ENCODE measurements at regions not wholly inside any gene's neighbourhood (a gene's known extent, or its start where the extent isn't known, plus 50 kb on each side); places are given as distances from the start of the nearest gene placed in this dataset.

DNA sequence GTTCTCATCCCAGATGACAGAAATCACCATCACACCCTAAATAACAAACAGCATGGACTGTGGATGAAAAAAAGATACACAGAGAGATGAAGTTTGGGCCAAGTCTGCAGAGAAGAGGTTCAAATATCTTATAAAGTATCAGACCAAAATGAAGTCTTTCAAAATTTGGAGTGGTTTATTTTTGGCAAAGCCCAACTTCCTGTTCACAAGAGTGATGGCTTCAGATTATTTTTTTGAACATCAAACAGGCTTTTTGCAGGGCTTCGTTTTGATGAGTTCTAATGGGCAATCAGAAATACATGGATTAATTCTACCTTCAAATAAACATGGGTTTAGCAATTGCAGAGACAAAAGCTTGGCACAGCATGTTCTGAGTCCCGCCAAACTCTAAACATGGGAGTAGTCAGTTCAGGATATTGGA lies 378.2 kb upstream of the RPS23 start:
- no peak for DNase-seq
- Histone ChIP-seq H3K4me3 (ENCODE audit: low read depth, low read length) (no peak overlapping the region), H3K36me3 (replicated peaks) (no peaks in the 10 kb centered on the region), H3K27ac (no peak overlapping the region), H3K27me3 (replicated peaks) (no peaks in the 10 kb centered on the region)
- in situ Hi-C loops (cut with HindIII; ENCODE audit: low pct_ligation_motif_present, low sequenced_read_pairs) = no loop called here
- TF ChIP-seq, protein P1, sequence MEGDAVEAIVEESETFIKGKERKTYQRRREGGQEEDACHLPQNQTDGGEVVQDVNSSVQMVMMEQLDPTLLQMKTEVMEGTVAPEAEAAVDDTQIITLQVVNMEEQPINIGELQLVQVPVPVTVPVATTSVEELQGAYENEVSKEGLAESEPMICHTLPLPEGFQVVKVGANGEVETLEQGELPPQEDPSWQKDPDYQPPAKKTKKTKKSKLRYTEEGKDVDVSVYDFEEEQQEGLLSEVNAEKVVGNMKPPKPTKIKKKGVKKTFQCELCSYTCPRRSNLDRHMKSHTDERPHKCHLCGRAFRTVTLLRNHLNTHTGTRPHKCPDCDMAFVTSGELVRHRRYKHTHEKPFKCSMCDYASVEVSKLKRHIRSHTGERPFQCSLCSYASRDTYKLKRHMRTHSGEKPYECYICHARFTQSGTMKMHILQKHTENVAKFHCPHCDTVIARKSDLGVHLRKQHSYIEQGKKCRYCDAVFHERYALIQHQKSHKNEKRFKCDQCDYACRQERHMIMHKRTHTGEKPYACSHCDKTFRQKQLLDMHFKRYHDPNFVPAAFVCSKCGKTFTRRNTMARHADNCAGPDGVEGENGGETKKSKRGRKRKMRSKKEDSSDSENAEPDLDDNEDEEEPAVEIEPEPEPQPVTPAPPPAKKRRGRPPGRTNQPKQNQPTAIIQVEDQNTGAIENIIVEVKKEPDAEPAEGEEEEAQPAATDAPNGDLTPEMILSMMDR (IDR thresholded peaks at IDR 0.05; ENCODE audit: low read depth, low read length, missing control alignments) = no peak

DNA sequence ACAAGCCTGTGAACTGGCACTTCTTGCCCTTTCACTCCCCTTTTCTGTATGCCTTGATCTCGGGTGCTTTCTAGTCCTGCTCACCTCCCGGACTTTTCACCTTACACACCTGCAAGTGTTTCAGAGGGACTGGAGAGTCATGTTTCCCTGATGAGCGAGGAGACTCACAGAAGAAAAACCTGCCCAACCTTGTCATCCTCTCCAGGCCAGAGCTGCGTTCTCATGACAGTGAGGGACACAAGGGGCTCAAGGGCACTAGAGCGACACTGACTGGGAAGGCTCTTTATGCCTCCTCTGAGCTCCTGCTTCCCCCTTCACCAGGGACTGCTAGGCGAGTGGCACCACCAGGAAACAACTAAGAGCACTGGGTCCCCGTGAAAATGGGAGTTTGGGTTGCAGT lies 376.9 kb upstream of the RPS23 start:
- in situ Hi-C loops (cut with HindIII; ENCODE audit: low pct_ligation_motif_present, low sequenced_read_pairs) = no loop called here
- TF ChIP-seq, protein P1 (IDR thresholded peaks at IDR 0.05; ENCODE audit: low read depth, low read length, missing control alignments) = no peak
- no peak overlapping the region for H3K4me3 ChIP-seq (ENCODE audit: low read depth, low read length)
- no peak for DNase-seq
- no peaks in the 10 kb centered on the region for H3K27me3 ChIP-seq (replicated peaks)
- no peak overlapping the region for H3K27ac ChIP-seq
- H3K36me3 ChIP-seq (replicated peaks) = no peaks in the 10 kb centered on the region

- in situ Hi-C loops (cut with HindIII; ENCODE audit: low pct_ligation_motif_present, low sequenced_read_pairs) = no loop called here
- no peak for DNase-seq
- H3K36me3 ChIP-seq (replicated peaks) = no peaks in the 10 kb centered on the region
- TF ChIP-seq, protein P1 (IDR thresholded peaks at IDR 0.05; ENCODE audit: low read depth, low read length, missing control alignments) = no peak
- no peaks in the 10 kb centered on the region for H3K27me3 ChIP-seq (replicated peaks)
- H3K27ac ChIP-seq = no peak overlapping the region
- H3K4me3 ChIP-seq (ENCODE audit: low read depth, low read length) = no peak overlapping the region
Observed at GRCh38 chr5:82649943-82650342, 371.8 kb upstream of the RPS23 start.

DNA sequence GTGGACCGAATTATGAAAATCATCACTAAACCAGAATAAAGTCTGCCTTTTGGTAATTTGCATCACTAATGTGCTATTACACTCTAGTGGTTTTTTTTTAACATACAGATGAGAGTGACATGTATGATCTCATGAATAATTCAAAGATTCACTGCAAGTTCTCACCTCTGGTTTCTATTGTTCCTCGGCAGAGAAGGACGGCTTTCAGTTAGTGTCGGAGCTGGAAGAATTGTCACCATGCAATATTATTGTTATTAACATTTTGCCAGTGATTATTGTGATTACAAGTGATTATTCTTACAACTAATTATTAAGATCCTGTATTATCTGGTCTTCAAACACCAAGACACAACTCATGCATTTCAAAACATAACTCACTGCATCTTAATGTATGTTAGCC lies 366.6 kb upstream of the RPS23 start:
- in situ Hi-C loops (cut with HindIII; ENCODE audit: low pct_ligation_motif_present, low sequenced_read_pairs) = no loop called here
- H3K27ac ChIP-seq = no peak overlapping the region
- no peaks in the 10 kb centered on the region for H3K27me3 ChIP-seq (replicated peaks)
- H3K36me3 ChIP-seq (replicated peaks) = no peaks in the 10 kb centered on the region
- DNase-seq = no peak
- TF ChIP-seq, protein P1 (IDR thresholded peaks at IDR 0.05; ENCODE audit: low read depth, low read length, missing control alignments) = no peak
- H3K4me3 ChIP-seq (ENCODE audit: low read depth, low read length) = no peak overlapping the region

- no peak for DNase-seq
- Histone ChIP-seq H3K4me3 (ENCODE audit: low read depth, low read length) (no peak overlapping the region), H3K36me3 (replicated peaks) (no peaks in the 10 kb centered on the region), H3K27me3 (replicated peaks) (no peaks in the 10 kb centered on the region), H3K27ac (no peak overlapping the region)
- in situ Hi-C loops (cut with HindIII; ENCODE audit: low pct_ligation_motif_present, low sequenced_read_pairs) = no loop called here
- TF ChIP-seq, protein P1 (IDR thresholded peaks at IDR 0.05; ENCODE audit: low read depth, low read length, missing control alignments) = no peak
Observed at GRCh38 chr5:82644229-82644628, 366.1 kb upstream of the RPS23 start.

DNA sequence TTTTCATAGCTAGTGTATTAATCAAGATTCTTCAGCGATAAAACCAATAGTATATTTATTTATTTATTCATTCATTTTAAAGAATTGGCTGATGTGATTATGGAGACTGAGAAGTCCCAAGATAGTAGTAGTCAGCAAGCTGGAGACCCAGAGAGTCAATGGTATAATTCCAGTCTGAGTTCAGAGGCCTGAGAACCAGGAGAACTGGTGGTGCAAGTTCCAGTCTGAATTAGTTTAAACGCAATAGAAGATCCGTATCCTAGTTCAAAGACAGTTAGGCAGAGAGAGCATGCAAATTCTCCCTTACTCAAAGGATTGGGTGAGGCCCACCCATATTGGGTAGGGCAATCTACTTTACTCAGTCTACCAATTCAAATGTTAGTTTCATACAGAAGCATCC lies 364.2 kb upstream of the RPS23 start:
- TF ChIP-seq, protein P1 (IDR thresholded peaks at IDR 0.05; ENCODE audit: low read depth, low read length, missing control alignments) = no peak
- H3K27me3 ChIP-seq (replicated peaks) = no peaks in the 10 kb centered on the region
- in situ Hi-C loops (cut with HindIII; ENCODE audit: low pct_ligation_motif_present, low sequenced_read_pairs) = no loop called here
- no peak overlapping the region for H3K4me3 ChIP-seq (ENCODE audit: low read depth, low read length)
- DNase-seq = no peak
- H3K36me3 ChIP-seq (replicated peaks) = no peaks in the 10 kb centered on the region
- H3K27ac ChIP-seq = no peak overlapping the region
